PC-9 (cell line): ENCODE measurements at regions not wholly inside any gene's neighbourhood (a gene's known extent, or its start where the extent isn't known, plus 50 kb on each side); places are given as distances from the start of the nearest gene placed in this dataset.

Source experiments
- CTCF ChIP-seq: fragments of 200-600 bp; sonication (generic); conservative IDR thresholded peaks from 2 replicates; pipeline ENCODE4 v1.6.1; 2017; ENCODE audit warnings: mixed run types, antibody characterized with exemption, mild to moderate bottlenecking, moderate library complexity
- EZH2 ChIP-seq: fragments of 200-600 bp; sonication (generic); IDR thresholded peaks from 2 replicates; pipeline ENCODE4 v1.8.0; 2017; ENCODE audit warnings: antibody characterized with exemption, low read depth

- TF ChIP-seq CTCF, result no peak
- TF ChIP-seq EZH2, result no peak
Measured at GRCh38 chr14:89025561-89026236, 201.2 kb downstream of the TTC8 start.
